OCI-LY3 (cell line): ENCODE measurements at regions not wholly inside any gene's neighbourhood (a gene's known extent, or its start where the extent isn't known, plus 50 kb on each side); places are given as distances from the start of the nearest gene placed in this dataset.

Experiments used
- CTCF ChIP-seq: fragments of 200-600, 300-600 bp; sonication (generic); IDR thresholded peaks from 2 replicates; pipeline ENCODE4 v1.5.1; 2014; ENCODE audit warnings: antibody characterized with exemption, low read length, low read depth
- EZH2phosphoT487 ChIP-seq: fragments of 200-600 bp; shearing (Covaris generic); IDR thresholded peaks from 2 replicates; pipeline ENCODE4 v1.6.1; 2018; ENCODE audit warnings: antibody characterized with exemption, mixed run types, low read depth

GRCh38 chr3:78066287-78066686, 1026.4 kb downstream of the ROBO2 start:
- TF ChIP-seq CTCF: no peak
- no peak for TF ChIP-seq EZH2phosphoT487
